Ishikawa (cell line): ENCODE measurements at regions not wholly inside any gene's neighbourhood (a gene's known extent, or its start where the extent isn't known, plus 50 kb on each side); places are given as distances from the start of the nearest gene placed in this dataset.

Source experiments
- EGR1 ChIP-seq: IDR thresholded peaks from 2 replicates; pipeline ENCODE4 v1.6.1; 2012
- RAD21 ChIP-seq: IDR thresholded peaks from 2 replicates; pipeline ENCODE4 v1.6.1; 2012; ENCODE audit warnings: low read depth

DNA sequence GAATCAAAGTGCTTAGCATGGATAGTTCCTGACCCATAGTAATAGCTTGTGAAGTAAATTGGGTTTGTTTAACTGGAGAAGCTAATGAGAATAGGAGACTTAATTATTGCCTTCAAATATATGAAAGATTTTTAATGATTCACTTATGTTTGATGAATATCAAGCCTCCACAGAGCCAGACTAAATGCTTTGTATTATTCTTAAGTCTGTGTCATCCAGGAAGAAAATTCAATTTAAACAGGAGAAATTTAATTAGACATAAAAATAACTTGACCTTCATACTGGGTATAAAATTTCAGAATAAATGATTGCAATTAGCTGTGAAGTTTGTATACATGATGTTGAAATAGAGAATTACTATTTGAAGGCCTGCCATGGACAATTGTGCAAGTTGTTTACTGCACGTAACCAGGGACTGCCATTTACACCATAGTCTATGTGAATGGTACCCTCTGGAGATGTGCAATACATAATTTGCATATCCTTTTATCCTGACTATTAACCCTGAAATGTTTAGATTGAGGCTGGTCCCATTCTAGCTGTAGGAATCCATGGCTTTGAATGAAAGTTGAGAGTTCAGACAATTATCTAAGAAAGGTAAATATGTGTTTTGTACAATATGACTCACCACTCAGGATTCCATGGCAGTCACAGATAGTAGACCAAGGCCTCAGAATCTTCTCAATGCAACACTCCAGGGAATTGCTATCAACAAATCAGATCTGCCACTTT, 133.5 kb upstream of the IL12B start:
- no peak for TF ChIP-seq RAD21
- no peak for TF ChIP-seq EGR1
